AG09319 (cell line): ENCODE measurements at regions not wholly inside any gene's neighbourhood (a gene's known extent, or its start where the extent isn't known, plus 50 kb on each side); places are given as distances from the start of the nearest gene placed in this dataset.

Source experiments
- DNase-seq: peaks from one replicate; pipeline ENCODE4 v3.0.0-alpha.2; 2010; ENCODE audit warnings: low read depth; ENCODE audit errors: extremely low read depth
- TF ChIP-seq, protein P1 (sequence below): IDR thresholded peaks from 2 replicates; pipeline ENCODE4 v1.5.1; 2011; ENCODE audit warnings: low read depth, mild to moderate bottlenecking, inconsistent platforms, low read length, moderate library complexity

DNA sequence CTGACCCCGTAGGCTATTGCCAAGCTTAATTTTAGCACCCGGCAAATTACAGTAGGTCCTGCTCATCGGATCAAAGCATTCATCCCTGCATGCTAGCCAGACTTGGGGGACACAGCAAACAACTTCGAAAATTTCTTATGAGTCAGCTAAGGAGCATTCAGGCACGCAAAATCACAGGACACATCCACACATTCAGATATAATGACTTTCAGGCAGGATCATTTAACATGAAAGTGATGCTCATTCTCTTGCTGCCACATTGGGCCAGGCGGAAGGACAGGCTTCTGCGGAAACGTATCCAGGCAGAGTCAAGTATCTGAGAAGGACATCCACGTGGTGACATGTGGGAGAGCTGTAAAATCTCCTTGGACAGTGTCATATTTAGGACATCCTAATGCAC is 474.0 kb upstream of the NRP1 start:
- no peak for DNase-seq

DNA sequence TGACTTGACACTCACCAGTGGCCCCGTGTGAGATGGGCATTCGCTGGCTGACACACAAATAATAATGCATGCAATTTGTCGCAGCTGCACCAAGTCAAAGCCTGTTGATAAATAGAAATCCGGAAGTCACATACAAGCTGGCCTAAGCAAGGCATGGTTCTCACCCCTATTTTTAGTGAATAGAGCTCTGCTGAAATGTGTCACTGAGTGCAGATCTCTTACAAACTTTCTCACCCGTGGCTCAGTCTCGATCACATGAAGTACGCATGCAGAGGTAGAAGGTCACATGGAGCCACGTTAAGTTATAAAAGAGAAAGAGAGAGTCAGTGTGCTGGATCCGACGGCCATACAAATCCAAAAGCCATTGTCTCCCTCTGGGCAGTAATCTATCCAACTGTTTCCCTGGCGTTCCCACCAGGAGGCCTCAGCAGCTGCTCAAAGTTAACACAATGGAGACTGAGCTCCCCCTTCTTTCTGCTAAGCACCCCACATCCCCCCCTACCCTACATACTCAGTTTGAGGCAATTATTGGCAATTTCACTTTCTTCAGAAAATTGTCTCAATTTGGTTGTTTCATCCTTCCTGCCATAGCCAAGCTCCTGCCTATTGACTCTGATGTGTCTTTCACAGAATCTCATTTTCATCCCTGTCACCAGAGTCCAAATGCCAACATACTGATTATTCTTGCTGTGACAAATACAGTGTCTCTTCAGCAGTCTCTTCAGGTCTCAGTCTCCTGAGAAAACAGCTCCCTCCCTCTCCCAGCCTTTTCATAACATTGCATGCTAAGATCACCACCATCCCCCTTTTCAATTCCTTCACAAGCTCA is 473.3 kb upstream of the NRP1 start:
- TF ChIP-seq, protein P1, sequence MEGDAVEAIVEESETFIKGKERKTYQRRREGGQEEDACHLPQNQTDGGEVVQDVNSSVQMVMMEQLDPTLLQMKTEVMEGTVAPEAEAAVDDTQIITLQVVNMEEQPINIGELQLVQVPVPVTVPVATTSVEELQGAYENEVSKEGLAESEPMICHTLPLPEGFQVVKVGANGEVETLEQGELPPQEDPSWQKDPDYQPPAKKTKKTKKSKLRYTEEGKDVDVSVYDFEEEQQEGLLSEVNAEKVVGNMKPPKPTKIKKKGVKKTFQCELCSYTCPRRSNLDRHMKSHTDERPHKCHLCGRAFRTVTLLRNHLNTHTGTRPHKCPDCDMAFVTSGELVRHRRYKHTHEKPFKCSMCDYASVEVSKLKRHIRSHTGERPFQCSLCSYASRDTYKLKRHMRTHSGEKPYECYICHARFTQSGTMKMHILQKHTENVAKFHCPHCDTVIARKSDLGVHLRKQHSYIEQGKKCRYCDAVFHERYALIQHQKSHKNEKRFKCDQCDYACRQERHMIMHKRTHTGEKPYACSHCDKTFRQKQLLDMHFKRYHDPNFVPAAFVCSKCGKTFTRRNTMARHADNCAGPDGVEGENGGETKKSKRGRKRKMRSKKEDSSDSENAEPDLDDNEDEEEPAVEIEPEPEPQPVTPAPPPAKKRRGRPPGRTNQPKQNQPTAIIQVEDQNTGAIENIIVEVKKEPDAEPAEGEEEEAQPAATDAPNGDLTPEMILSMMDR, result no peak
- no peak for DNase-seq

More for the DNA sequence above, 474.0 kb upstream of the NRP1 start:
- TF ChIP-seq, protein P1, result no peak

DNA sequence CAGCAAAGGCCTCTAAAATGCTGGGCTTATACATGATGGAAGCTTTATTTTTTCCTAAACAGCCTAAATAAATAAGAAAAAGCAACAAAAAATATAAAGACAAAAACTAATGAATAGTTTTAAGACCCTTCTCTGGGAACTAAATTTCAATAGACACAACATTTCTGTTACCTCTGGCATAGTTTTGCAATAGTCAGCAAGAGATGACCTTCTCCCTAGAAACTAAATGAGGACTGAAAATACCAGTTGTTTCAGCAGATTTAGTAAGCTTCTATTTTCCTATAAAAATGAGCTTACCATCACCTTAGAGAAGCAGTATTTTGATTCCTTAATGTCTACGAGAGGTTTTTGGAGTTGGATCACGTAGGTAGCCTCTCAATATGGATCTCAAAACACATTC is 471.4 kb upstream of the NRP1 start:
- DNase-seq, result no peak
- TF ChIP-seq, protein P1, result no peak

- no peak for DNase-seq
Observed at GRCh38 chr10:33804584-33804983, 470.1 kb upstream of the NRP1 start.

GRCh38 chr10:33803248-33803647 is 468.8 kb upstream of the NRP1 start:
- TF ChIP-seq, protein P1, result no peak
- no peak for DNase-seq

More at GRCh38 chr10:33804584-33804983, 470.1 kb upstream of the NRP1 start:
- TF ChIP-seq, protein P1, result no peak

DNA sequence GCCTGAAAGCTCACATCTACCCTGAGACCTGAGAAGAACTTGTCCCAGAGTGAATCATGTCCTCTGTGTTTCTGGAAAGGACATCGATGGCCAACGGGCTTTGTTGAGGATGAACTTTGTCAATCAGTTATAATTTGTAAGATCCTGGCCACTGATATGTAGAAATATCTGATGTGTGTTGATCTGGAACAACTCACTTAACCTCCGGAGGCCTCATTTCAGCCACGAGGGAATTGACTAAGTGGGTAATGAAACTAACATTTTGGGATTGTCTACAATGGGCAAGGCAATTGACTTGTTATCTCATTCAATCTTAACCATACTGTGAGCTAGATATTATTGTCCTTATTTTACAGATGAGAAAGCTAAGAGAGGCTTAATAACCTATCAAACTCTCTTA is 468.1 kb upstream of the NRP1 start:
- TF ChIP-seq, protein P1, result no peak
- DNase-seq, result no peak

- TF ChIP-seq, protein P1, result no peak
- DNase-seq, result no peak
Observed at GRCh38 chr10:33801705-33802104, 467.2 kb upstream of the NRP1 start.
